ENCODE measurements at regions not wholly inside any gene's neighbourhood (a gene's known extent, or its start where the extent isn't known, plus 50 kb on each side); places are given as distances from the start of the nearest gene placed in this dataset.

DNA sequence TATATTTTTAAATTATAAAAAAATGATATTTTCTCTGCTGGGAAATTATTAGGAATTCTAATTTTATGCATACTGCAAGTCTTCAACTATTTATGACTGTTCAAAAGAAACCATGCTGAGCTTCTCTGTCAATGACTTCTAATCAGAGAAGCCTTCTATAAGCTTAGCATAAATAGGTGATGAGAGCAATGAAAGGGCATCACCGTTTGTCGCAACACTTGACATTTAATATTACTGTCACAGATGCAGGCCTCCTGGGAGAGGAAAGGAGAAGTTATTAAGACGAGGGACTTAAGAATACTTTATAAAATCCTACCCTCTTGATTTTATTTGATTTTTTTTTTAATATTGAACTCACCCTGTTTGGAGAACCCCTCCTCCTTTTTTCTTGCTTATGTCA is 69.8 kb downstream of the CAPZA3 start (continued):
- TF ChIP-seq TAF1 (IDR thresholded peaks at IDR 0.05; ENCODE audit: low read depth, low read length) (no peak), SRF (IDR thresholded peaks at IDR 0.05; ENCODE audit: low read depth, low read length) (no peak), NRF1 (IDR thresholded peaks at IDR 0.05; ENCODE audit: low read depth, low read length) (no peak), HDAC2 (IDR thresholded peaks at IDR 0.05; ENCODE audit: borderline replicate concordance in 1 of 2, low read depth in 2 of 2, low read length in 2 of 2) (no peak), MAFK (IDR thresholded peaks at IDR 0.05; ENCODE audit: low read depth, low read length) (no peak), SP1 (IDR thresholded peaks at IDR 0.05; ENCODE audit: low read depth, low read length) (no peak), NANOG (IDR thresholded peaks at IDR 0.05; ENCODE audit: insufficient read depth, low read depth, low read length, poor library complexity, severe bottlenecking) (no peak), TEAD4 (IDR thresholded peaks at IDR 0.05; ENCODE audit: low read depth, low read length) (no peak), RNF2 (IDR thresholded peaks at IDR 0.05; ENCODE audit: borderline replicate concordance, low read depth, low read length, missing control alignments, poor library complexity, severe bottlenecking) (no peak), EGR1 (IDR thresholded peaks at IDR 0.05; ENCODE audit: borderline replicate concordance, low read depth, low read length) (no peak), SIN3A (conservative IDR thresholded peaks at IDR 0.05 in 1 of 2, IDR thresholded peaks at IDR 0.05 in 1 of 2; ENCODE audit: low read depth in 1 of 2, low read length in 2 of 2) (no peak)

Measured in H1 (cell line).